BE2C (cell line): ENCODE measurements at regions not wholly inside any gene's neighbourhood (a gene's known extent, or its start where the extent isn't known, plus 50 kb on each side); places are given as distances from the start of the nearest gene placed in this dataset.

Experiments
- DNase-seq: peaks from one replicate; pipeline ENCODE4 v3.0.0-alpha.2; 2020
- H3K27me3 ChIP-seq: fragments of 250-450 bp; sonication (Bioruptor Pico); 2 replicates; pipeline ENCODE4 v1.5.1; 2020; ENCODE audit warnings: mild to moderate bottlenecking
- H3K36me3 ChIP-seq: fragments of 250-450 bp; sonication (Bioruptor Pico); 2 replicates; pipeline ENCODE4 v1.5.1; 2020; ENCODE audit warnings: mild to moderate bottlenecking
- H3K4me1 ChIP-seq: fragments of 250-450 bp; sonication (Bioruptor Pico); 2 replicates; pipeline ENCODE4 v1.5.1; 2020
- H3K4me3 ChIP-seq: 2 replicates; pipeline ENCODE4 v1.5.1; 2011; ENCODE audit warnings: low read depth, low read length
- H3K9me3 ChIP-seq: fragments of 250-450 bp; sonication (Bioruptor Pico); 2 replicates; pipeline ENCODE4 v1.5.1; 2020
- TF ChIP-seq, protein P1 (sequence below): IDR thresholded peaks from 2 replicates; pipeline ENCODE4 v1.5.1; 2012; ENCODE audit warnings: mild to moderate bottlenecking, low read depth, low read length

DNA sequence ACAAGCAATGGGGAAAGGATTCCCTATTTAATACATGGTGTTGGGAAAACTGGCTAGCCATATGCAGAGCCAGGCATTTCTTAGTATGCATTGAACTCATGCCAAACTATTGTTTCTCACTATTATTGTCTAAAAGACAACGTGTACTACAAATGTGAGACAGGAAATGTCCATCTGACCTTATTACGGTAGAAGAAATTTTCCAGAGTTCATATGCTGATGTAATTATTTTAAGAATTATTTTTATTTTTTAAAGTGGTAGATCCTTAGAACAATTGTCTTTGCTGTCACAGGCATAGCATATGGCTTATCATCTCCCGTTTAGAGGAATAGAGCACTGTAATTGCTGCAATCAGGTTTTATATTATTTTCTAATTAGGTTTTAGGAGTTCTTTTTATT is 75.2 kb upstream of the S1PR1 start:
- Histone ChIP-seq H3K4me1 (no peaks in the 10 kb centered on the region), H3K36me3 (no peaks in the 10 kb centered on the region), H3K27me3 (no peaks in the 10 kb centered on the region), H3K4me3 (no peak overlapping the region), H3K9me3 (no peaks in the 10 kb centered on the region)
- DNase-seq: no peak
- TF ChIP-seq, protein P1, sequence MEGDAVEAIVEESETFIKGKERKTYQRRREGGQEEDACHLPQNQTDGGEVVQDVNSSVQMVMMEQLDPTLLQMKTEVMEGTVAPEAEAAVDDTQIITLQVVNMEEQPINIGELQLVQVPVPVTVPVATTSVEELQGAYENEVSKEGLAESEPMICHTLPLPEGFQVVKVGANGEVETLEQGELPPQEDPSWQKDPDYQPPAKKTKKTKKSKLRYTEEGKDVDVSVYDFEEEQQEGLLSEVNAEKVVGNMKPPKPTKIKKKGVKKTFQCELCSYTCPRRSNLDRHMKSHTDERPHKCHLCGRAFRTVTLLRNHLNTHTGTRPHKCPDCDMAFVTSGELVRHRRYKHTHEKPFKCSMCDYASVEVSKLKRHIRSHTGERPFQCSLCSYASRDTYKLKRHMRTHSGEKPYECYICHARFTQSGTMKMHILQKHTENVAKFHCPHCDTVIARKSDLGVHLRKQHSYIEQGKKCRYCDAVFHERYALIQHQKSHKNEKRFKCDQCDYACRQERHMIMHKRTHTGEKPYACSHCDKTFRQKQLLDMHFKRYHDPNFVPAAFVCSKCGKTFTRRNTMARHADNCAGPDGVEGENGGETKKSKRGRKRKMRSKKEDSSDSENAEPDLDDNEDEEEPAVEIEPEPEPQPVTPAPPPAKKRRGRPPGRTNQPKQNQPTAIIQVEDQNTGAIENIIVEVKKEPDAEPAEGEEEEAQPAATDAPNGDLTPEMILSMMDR: no peak

DNA sequence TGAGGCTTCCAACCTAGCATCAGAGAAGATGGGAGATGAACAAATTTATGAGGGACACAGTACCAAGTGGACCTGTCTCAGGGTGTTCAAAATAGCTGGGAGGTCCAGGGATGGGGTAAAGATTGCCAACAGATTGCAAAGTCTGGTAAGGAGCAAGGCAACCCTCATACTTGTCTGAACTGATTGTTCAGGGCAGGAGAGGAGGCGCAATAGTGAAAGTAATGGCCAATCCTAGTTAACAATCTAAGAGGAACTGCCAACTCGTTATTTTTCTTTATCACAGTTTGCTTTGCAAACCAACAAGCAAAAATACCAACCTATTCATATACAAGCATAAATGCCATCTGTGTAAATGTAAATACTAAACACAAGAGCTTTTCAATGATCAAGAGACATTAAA is 78.4 kb upstream of the S1PR1 start:
- Histone ChIP-seq H3K9me3 (no peaks in the 10 kb centered on the region), H3K4me3 (no peak overlapping the region), H3K36me3 (no peaks in the 10 kb centered on the region), H3K4me1 (no peaks in the 10 kb centered on the region), H3K27me3 (no peaks in the 10 kb centered on the region)
- TF ChIP-seq, protein P1: no peak
- DNase-seq: no peak

DNA sequence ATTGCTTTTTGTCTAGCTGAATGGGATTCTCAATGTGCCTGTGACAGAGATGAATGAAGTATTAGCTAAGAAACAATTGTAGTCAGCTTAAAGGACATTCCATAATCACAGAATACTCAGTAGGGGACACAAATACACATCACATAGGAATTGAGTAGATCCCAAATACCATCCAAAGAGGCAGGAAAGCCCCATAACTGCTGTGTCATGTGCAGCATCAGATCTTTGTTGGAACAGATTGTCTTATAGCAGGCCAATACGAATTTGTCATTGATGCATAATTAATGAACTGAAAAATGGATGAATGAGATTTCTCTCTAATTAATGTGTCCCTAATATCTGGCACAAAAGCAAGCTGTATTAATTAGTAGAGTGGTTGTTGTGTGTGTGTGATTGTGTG is 82.3 kb upstream of the S1PR1 start:
- TF ChIP-seq, protein P1: no peak
- Histone ChIP-seq H3K4me3 (no peak overlapping the region), H3K9me3 (no peaks in the 10 kb centered on the region), H3K36me3 (no peaks in the 10 kb centered on the region), H3K27me3 (no peaks in the 10 kb centered on the region), H3K4me1 (no peaks in the 10 kb centered on the region)
- no peak for DNase-seq

GRCh38 chr1:101153692-101154091 is 83.1 kb upstream of the S1PR1 start:
- no peaks in the 10 kb centered on the region for H3K36me3 ChIP-seq
- TF ChIP-seq, protein P1: no peak

GRCh38 chr1:101152633-101153032 is 84.2 kb upstream of the S1PR1 start:
- no peak overlapping the region for H3K4me3 ChIP-seq
- no peaks in the 10 kb centered on the region for H3K36me3 ChIP-seq
- no peaks in the 10 kb centered on the region for H3K9me3 ChIP-seq
- H3K27me3 ChIP-seq: no peaks in the 10 kb centered on the region
- TF ChIP-seq, protein P1: no peak
- DNase-seq: no peak
- H3K4me1 ChIP-seq: peaks cover 18% of the 10 kb centered on the region

More at GRCh38 chr1:101153692-101154091, 83.1 kb upstream of the S1PR1 start:
- Histone ChIP-seq H3K4me3 (no peak overlapping the region), H3K4me1 (peaks cover 8% of the 10 kb centered on the region), H3K9me3 (no peaks in the 10 kb centered on the region), H3K27me3 (no peaks in the 10 kb centered on the region)
- no peak for DNase-seq

DNA sequence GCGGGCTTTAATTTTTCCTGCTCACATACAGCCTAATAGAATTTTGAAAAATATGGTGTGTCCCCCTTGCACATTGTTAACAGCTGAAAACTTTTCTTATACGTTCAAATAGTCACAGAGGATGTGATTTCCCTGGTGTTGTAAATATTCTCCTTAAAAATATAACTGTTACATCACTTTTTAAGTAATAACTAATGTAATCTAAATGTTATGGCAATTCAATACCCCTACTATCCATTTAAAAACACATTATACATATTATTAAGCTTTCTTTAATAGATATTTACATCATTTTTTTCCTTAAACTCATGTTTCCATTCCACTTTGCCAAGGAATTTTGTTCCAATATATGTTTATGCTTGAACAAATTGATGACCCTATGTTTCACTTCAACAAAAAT is 85.5 kb upstream of the S1PR1 start:
- TF ChIP-seq, protein P1: no peak
- H3K4me1 ChIP-seq: peaks cover 21% of the 10 kb centered on the region
- H3K4me3 ChIP-seq: no peak overlapping the region
- no peak for DNase-seq
- no peaks in the 10 kb centered on the region for H3K36me3 ChIP-seq
- H3K27me3 ChIP-seq: no peaks in the 10 kb centered on the region
- H3K9me3 ChIP-seq: no peaks in the 10 kb centered on the region
